Astrocyte (in vitro differentiated cells and primary cell): ENCODE measurements at regions not wholly inside any gene's neighbourhood (a gene's known extent, or its start where the extent isn't known, plus 50 kb on each side); places are given as distances from the start of the nearest gene placed in this dataset.
"Not testable (repeated sequence)": the region's sequence is repeated elsewhere in the genome, so short reads cannot be mapped to it uniquely, and the experiment has no call there.

Experiments
- DNase-seq: peaks from one replicate; pipeline ENCODE4 v3.0.0-alpha.2; 2010; ENCODE audit warnings: low read depth
- FAIRE-seq: peaks from 2 replicates; lab custom pipeline; 2011; peaks lifted over from hg19 to GRCh38; lab: Jason Lieb, UNC
- H2AFZ ChIP-seq: 2 replicates; pipeline ENCODE4 v1.6.0; 2012; ENCODE audit warnings: low read depth, low read length, inconsistent platforms
- H3K27ac ChIP-seq: 2 replicates; pipeline ENCODE4 v1.5.1; 2011; ENCODE audit warnings: low read depth, low read length, inconsistent platforms
- H3K27me3 ChIP-seq: 2 replicates; pipeline ENCODE4 v1.6.0; 2011; ENCODE audit warnings: low read length, inconsistent platforms; ENCODE audit not compliant: insufficient read depth
- H3K36me3 ChIP-seq: 2 replicates; pipeline ENCODE4 v1.5.1; 2011; ENCODE audit warnings: low read length, inconsistent platforms; ENCODE audit not compliant: insufficient read depth
- H3K4me1 ChIP-seq: 2 replicates; pipeline ENCODE4 v1.5.1; 2011; ENCODE audit warnings: low read length, inconsistent platforms; ENCODE audit not compliant: insufficient read depth
- H3K4me2 ChIP-seq: 2 replicates; pipeline ENCODE4 v1.6.0; 2012; ENCODE audit warnings: low read length, inconsistent platforms
- H3K4me3 ChIP-seq: 2 replicates; pipeline ENCODE4 v1.5.1; 2011; ENCODE audit warnings: low read depth, mild to moderate bottlenecking, low read length, inconsistent platforms; ENCODE audit not compliant: insufficient read depth
- H3K79me2 ChIP-seq: 2 replicates; pipeline ENCODE4 v1.6.0; 2012; ENCODE audit warnings: mild to moderate bottlenecking, low read length, inconsistent platforms; ENCODE audit not compliant: insufficient read depth
- H3K9ac ChIP-seq: 2 replicates; pipeline ENCODE4 v1.6.0; 2012; ENCODE audit warnings: mild to moderate bottlenecking, low read length, inconsistent platforms
- H3K9me3 ChIP-seq: 2 replicates; pipeline ENCODE4 v1.5.1; 2012; ENCODE audit warnings: low read depth, mild to moderate bottlenecking, low read length, inconsistent platforms; ENCODE audit not compliant: insufficient read depth
- H4K20me1 ChIP-seq: 2 replicates; pipeline ENCODE4 v1.6.0; 2012; ENCODE audit warnings: low read length, inconsistent platforms; ENCODE audit not compliant: insufficient read depth
- H3K27ac Mint-ChIP-seq: one replicate; pipeline ENCODE4 v1.8.0; 2021; ENCODE audit warnings: mild to moderate bottlenecking, mixed read lengths; ENCODE audit not compliant: unreplicated experiment
- H3K27me3 Mint-ChIP-seq: one replicate; pipeline ENCODE4 v1.8.0; 2021; ENCODE audit warnings: low read depth, mixed read lengths; ENCODE audit not compliant: unreplicated experiment
- H3K36me3 Mint-ChIP-seq: one replicate; pipeline ENCODE4 v1.8.0; 2021; ENCODE audit warnings: low read depth, mixed read lengths; ENCODE audit not compliant: unreplicated experiment
- H3K4me1 Mint-ChIP-seq: one replicate; pipeline ENCODE4 v1.8.0; 2021; ENCODE audit warnings: low read depth, mixed read lengths; ENCODE audit not compliant: unreplicated experiment
- H3K4me3 Mint-ChIP-seq: one replicate; pipeline ENCODE4 v1.8.0; 2021; ENCODE audit warnings: mild to moderate bottlenecking, moderate library complexity, mixed read lengths; ENCODE audit not compliant: unreplicated experiment
- H3K9me3 Mint-ChIP-seq: one replicate; pipeline ENCODE4 v1.8.0; 2021; ENCODE audit warnings: mild to moderate bottlenecking, mixed read lengths; ENCODE audit not compliant: unreplicated experiment

- DNase-seq, H3K4me3 Mint-ChIP-seq, H3K9me3 ChIP-seq, FAIRE-seq, H3K9me3 Mint-ChIP-seq, H3K4me1 Mint-ChIP-seq, H4K20me1 ChIP-seq, H2AFZ ChIP-seq, H3K4me1 ChIP-seq, H3K36me3 ChIP-seq, H3K27me3 Mint-ChIP-seq, H3K4me2 ChIP-seq, H3K27me3 ChIP-seq, H3K4me3 ChIP-seq, H3K9ac ChIP-seq, H3K27ac Mint-ChIP-seq, H3K27ac ChIP-seq, H3K36me3 Mint-ChIP-seq, H3K79me2 ChIP-seq: not testable (repeated sequence)
Measured at GRCh38 chr4:118633476-118633875, 51.7 kb upstream of the METTL14 start.

GRCh38 chr4:118634126-118634875 is 50.9 kb upstream of the METTL14 start:
- H2AFZ ChIP-seq, FAIRE-seq, H3K4me3 Mint-ChIP-seq, H3K9me3 ChIP-seq, H3K36me3 Mint-ChIP-seq, H4K20me1 ChIP-seq, H3K36me3 ChIP-seq, H3K27ac ChIP-seq, H3K4me2 ChIP-seq, H3K4me3 ChIP-seq, H3K4me1 ChIP-seq, H3K27me3 ChIP-seq, H3K27ac Mint-ChIP-seq, H3K9ac ChIP-seq, H3K27me3 Mint-ChIP-seq, DNase-seq, H3K9me3 Mint-ChIP-seq, H3K4me1 Mint-ChIP-seq, H3K79me2 ChIP-seq: not testable (repeated sequence)
